ENCODE measurements at regions not wholly inside any gene's neighbourhood (a gene's known extent, or its start where the extent isn't known, plus 50 kb on each side); places are given as distances from the start of the nearest gene placed in this dataset.

GRCh38 chr21:41671212-41671762 lies 95.6 kb downstream of the RIPK4 start:
- no peak for DNase-seq

GRCh38 chr21:41670056-41670805 lies 96.6 kb downstream of the RIPK4 start:
- DNase-seq: no peak

GRCh38 chr21:41669533-41669830 lies 97.4 kb downstream of the RIPK4 start:
- no peak for DNase-seq

- DNase-seq: no peak
These were observed 97.9 kb downstream of the RIPK4 start for GRCh38 chr21:41668686-41669532.

GRCh38 chr21:41668051-41668541 lies 98.8 kb downstream of the RIPK4 start:
- DNase-seq: no peak

GRCh38 chr21:41667136-41667535 lies 99.7 kb downstream of the RIPK4 start:
- DNase-seq: no peak

- no peak for DNase-seq
These were observed 100.2 kb downstream of the RIPK4 start for GRCh38 chr21:41666641-41667081.

GRCh38 chr21:41665766-41666595 lies 100.9 kb downstream of the RIPK4 start:
- DNase-seq: no peak

- no peak for DNase-seq
These were observed 101.7 kb downstream of the RIPK4 start for GRCh38 chr21:41664881-41665765.

GRCh38 chr21:41663805-41664788 lies 102.8 kb downstream of the RIPK4 start:
- no peak for DNase-seq

- DNase-seq: no peak
These were observed 104.1 kb downstream of the RIPK4 start for GRCh38 chr21:41662761-41663160.

- DNase-seq: no peak
These were observed 104.7 kb downstream of the RIPK4 start for GRCh38 chr21:41662161-41662560.

GRCh38 chr21:41660748-41661147 lies 106.1 kb downstream of the RIPK4 start:
- no peak for DNase-seq

- DNase-seq: no peak
These were observed 106.9 kb downstream of the RIPK4 start for GRCh38 chr21:41659791-41660560.

GRCh38 chr21:41656946-41657525 lies 109.8 kb downstream of the RIPK4 start:
- no peak for DNase-seq

GRCh38 chr21:41655259-41655658 lies 111.6 kb downstream of the RIPK4 start:
- DNase-seq: no peak

- no peak for DNase-seq
These were observed 112.8 kb downstream of the RIPK4 start for GRCh38 chr21:41653954-41654491.

- DNase-seq: no peak
These were observed 113.5 kb downstream of the RIPK4 start for GRCh38 chr21:41653243-41653953.
